ENCODE measurements at regions not wholly inside any gene's neighbourhood (a gene's known extent, or its start where the extent isn't known, plus 50 kb on each side); places are given as distances from the start of the nearest gene placed in this dataset.

- no peak for TF ChIP-seq EZH2 (IDR thresholded peaks at IDR 0.05; ENCODE audit: borderline replicate concordance, low read depth, low read length, poor library complexity, severe bottlenecking)
- TF ChIP-seq, protein P1, sequence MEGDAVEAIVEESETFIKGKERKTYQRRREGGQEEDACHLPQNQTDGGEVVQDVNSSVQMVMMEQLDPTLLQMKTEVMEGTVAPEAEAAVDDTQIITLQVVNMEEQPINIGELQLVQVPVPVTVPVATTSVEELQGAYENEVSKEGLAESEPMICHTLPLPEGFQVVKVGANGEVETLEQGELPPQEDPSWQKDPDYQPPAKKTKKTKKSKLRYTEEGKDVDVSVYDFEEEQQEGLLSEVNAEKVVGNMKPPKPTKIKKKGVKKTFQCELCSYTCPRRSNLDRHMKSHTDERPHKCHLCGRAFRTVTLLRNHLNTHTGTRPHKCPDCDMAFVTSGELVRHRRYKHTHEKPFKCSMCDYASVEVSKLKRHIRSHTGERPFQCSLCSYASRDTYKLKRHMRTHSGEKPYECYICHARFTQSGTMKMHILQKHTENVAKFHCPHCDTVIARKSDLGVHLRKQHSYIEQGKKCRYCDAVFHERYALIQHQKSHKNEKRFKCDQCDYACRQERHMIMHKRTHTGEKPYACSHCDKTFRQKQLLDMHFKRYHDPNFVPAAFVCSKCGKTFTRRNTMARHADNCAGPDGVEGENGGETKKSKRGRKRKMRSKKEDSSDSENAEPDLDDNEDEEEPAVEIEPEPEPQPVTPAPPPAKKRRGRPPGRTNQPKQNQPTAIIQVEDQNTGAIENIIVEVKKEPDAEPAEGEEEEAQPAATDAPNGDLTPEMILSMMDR (conservative IDR thresholded peaks at IDR 0.05; ENCODE audit: low read depth, low read length) = no peak
- POLR2A ChIA-PET (ENCODE audit: low non-redundant PET) = no interaction called here
- Histone ChIP-seq H3K4me3 (ENCODE audit: low read depth, low read length, poor library complexity, severe bottlenecking) (no peak overlapping the region), H3K27ac (ENCODE audit: low read depth, low read length, poor library complexity, severe bottlenecking) (no peak overlapping the region), H3K4me1 (ENCODE audit: insufficient read depth, low read length, poor library complexity, severe bottlenecking) (no peaks in the 10 kb centered on the region), H3K9me3 (ENCODE audit: low read depth, low read length, poor library complexity, severe bottlenecking) (no peaks in the 10 kb centered on the region), H3K27me3 (replicated peaks; ENCODE audit: insufficient read depth, low read depth, low read length, poor library complexity) (no peaks in the 10 kb centered on the region), H3K36me3 (ENCODE audit: insufficient read depth, low read length, poor library complexity, severe bottlenecking) (no peaks in the 10 kb centered on the region)
- CTCF ChIA-PET = no interaction called here
- no peak for DNase-seq (ENCODE audit: low spot score)
- intact Hi-C loops (cut with micrococcal nuclease; ENCODE audit: unreplicated experiment) = no loop called here
- BruUV-seq (replicated peaks) = no TSS peak
Measured at GRCh38 chr3:66642019-66642418, 141.2 kb upstream of the LRIG1 start.

GRCh38 chr3:66642484-66642883, 141.7 kb upstream of the LRIG1 start:
- H3K27ac ChIP-seq (ENCODE audit: low read depth, low read length, poor library complexity, severe bottlenecking) = no peak overlapping the region
- TF ChIP-seq EZH2 (IDR thresholded peaks at IDR 0.05; ENCODE audit: borderline replicate concordance, low read depth, low read length, poor library complexity, severe bottlenecking) = no peak
- TF ChIP-seq, protein P1 (conservative IDR thresholded peaks at IDR 0.05; ENCODE audit: low read depth, low read length) = no peak
- no peaks in the 10 kb centered on the region for H3K36me3 ChIP-seq (ENCODE audit: insufficient read depth, low read length, poor library complexity, severe bottlenecking)
- no peaks in the 10 kb centered on the region for H3K4me1 ChIP-seq (ENCODE audit: insufficient read depth, low read length, poor library complexity, severe bottlenecking)
- DNase-seq (ENCODE audit: low spot score) = no peak
- no peaks in the 10 kb centered on the region for H3K9me3 ChIP-seq (ENCODE audit: low read depth, low read length, poor library complexity, severe bottlenecking)
- POLR2A ChIA-PET (ENCODE audit: low non-redundant PET) = no interaction called here
- no peak overlapping the region for H3K4me3 ChIP-seq (ENCODE audit: low read depth, low read length, poor library complexity, severe bottlenecking)
- H3K27me3 ChIP-seq (replicated peaks; ENCODE audit: insufficient read depth, low read depth, low read length, poor library complexity) = no peaks in the 10 kb centered on the region
- CTCF ChIA-PET = no interaction called here
- BruUV-seq (replicated peaks) = no TSS peak
- intact Hi-C loops (cut with micrococcal nuclease; ENCODE audit: unreplicated experiment) = no loop called here

DNA sequence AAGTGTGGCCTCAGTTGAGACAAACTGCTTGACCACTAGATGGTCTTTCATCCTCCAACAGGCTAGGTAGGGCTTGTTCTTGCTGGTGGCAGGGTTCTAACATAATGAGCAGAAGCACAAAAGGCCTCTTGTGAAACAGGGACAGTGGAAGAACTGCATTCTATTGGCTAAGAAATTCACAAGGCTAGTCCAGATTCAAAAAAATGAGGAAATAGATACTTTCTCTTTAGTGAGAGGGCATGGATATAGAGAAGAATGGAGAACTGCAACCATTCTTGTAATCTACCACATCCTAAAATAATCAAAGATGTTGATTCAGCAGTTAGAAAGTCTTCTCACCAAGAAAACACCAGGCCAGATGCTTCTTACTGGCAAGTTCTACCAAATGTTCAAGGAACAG, 143.7 kb upstream of the LRIG1 start:
- H3K4me1 ChIP-seq (ENCODE audit: insufficient read depth, low read length, poor library complexity, severe bottlenecking) = no peaks in the 10 kb centered on the region
- no peak overlapping the region for H3K4me3 ChIP-seq (ENCODE audit: low read depth, low read length, poor library complexity, severe bottlenecking)
- H3K27ac ChIP-seq (ENCODE audit: low read depth, low read length, poor library complexity, severe bottlenecking) = no peak overlapping the region
- no TSS peak for BruUV-seq (replicated peaks)
- POLR2A ChIA-PET (ENCODE audit: low non-redundant PET) = no interaction called here
- no peak for DNase-seq (ENCODE audit: low spot score)
- intact Hi-C loops (cut with micrococcal nuclease; ENCODE audit: unreplicated experiment) = no loop called here
- no peaks in the 10 kb centered on the region for H3K9me3 ChIP-seq (ENCODE audit: low read depth, low read length, poor library complexity, severe bottlenecking)
- H3K27me3 ChIP-seq (replicated peaks; ENCODE audit: insufficient read depth, low read depth, low read length, poor library complexity) = no peaks in the 10 kb centered on the region
- TF ChIP-seq EZH2 (IDR thresholded peaks at IDR 0.05; ENCODE audit: borderline replicate concordance, low read depth, low read length, poor library complexity, severe bottlenecking) = no peak
- TF ChIP-seq, protein P1 (conservative IDR thresholded peaks at IDR 0.05; ENCODE audit: low read depth, low read length) = no peak
- CTCF ChIA-PET = no interaction called here
- H3K36me3 ChIP-seq (ENCODE audit: insufficient read depth, low read length, poor library complexity, severe bottlenecking) = no peaks in the 10 kb centered on the region
